ENCODE measurements at regions not wholly inside any gene's neighbourhood (a gene's known extent, or its start where the extent isn't known, plus 50 kb on each side); places are given as distances from the start of the nearest gene placed in this dataset.
A peak's percentile ranks its signal among the peaks of the same experiment; 100 is the strongest.

DNA sequence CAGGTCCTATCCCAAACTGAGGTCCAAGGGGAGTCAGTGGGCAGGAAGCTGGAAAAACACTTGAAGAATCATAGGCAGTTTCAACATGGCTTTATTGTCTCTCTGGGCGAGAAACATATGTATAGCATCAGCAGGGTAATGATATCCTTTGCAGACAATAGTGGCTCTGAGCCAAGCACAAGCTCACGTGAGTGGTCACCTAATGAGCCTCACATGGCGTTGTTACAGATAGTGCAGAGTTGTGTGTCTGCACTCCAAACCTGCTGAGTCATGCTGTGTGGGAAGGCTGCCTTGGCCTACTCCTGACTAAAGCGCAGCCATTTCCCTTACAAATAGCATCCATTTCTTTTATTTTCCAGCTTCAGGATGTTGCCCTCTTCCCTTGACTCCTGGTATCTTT is 105.2 kb upstream of the SYT1 start:
- Histone ChIP-seq H2AK9ac (replicated peaks; ENCODE audit: low read depth, low read length, poor library complexity) (no peak overlapping the region), H4K8ac (ENCODE audit: low read depth in 2 of 2, low read length in 2 of 2) (peak overlapping the region in 1 of 2 experiments; percentile 80; a peak in 2 of 4 replicates), H2AK5ac (ENCODE audit: low read depth, low read length) (no peak overlapping the region; the same call in 1 of the 2 replicates), H3K4me2 (ENCODE audit: low read depth, low read length) (no peak overlapping the region), H3K9me1 (ENCODE audit: insufficient read depth, low read length) (no peaks in the 10 kb centered on the region), H2AFZ (replicated peaks; ENCODE audit: low read length, poor library complexity) (peak overlapping the region; percentile 83), H2BK120ac (ENCODE audit: low read depth, low read length) (peak overlapping the region; percentile 83), H2BK20ac (ENCODE audit: low read depth, low read length) (peak overlapping the region; percentile 6; the same call in 1 of the 2 replicates), H3K4ac (ENCODE audit: low read depth, low read length) (no peak overlapping the region; the same call in 1 of the 2 replicates), H3K79me1 (ENCODE audit: low read depth in 1 of 2, low read length in 2 of 2) (no peaks in the 10 kb centered on the region), H4K91ac (ENCODE audit: insufficient read depth, low read depth, low read length) (0 out of 2 replicates have a peak overlapping the region, but pooled peaks have one; percentile 17), H3K27ac (ENCODE audit: insufficient read depth, low read length) (no peak overlapping the region), H3K27me3 (ENCODE audit: control insufficient read depth, insufficient read depth, low read length) (no peaks in the 10 kb centered on the region), H3K36me3 (ENCODE audit: control insufficient read depth, insufficient read depth, low read length) (no peaks in the 10 kb centered on the region), H3K23ac (ENCODE audit: low read depth, low read length) (no peak overlapping the region), H4K5ac (ENCODE audit: low read depth, low read length) (peak overlapping the region; percentile 21), H2BK5ac (ENCODE audit: low read depth, low read length, poor library complexity, severe bottlenecking) (peak overlapping the region; percentile 51), H4K20me1 (ENCODE audit: insufficient read depth, low read length) (no peaks in the 10 kb centered on the region), H2BK15ac (ENCODE audit: low read depth, low read length) (no peak overlapping the region), H3K18ac (ENCODE audit: low read depth, low read length) (peak overlapping the region; percentile 74; the same call in 1 of the 2 replicates), H3K9ac (ENCODE audit: low read depth, low read length) (no peak overlapping the region), H3K56ac (ENCODE audit: extremely low read depth, insufficient read depth, low read length) (no peak overlapping the region), H3K4me3 (ENCODE audit: insufficient read depth, low read depth, low read length) (no peak overlapping the region), H3K14ac (replicated peaks; ENCODE audit: low read depth, low read length) (peak overlapping the region; percentile 25; the same call in 1 of the 2 replicates), H3K4me1 (ENCODE audit: control insufficient read depth, insufficient read depth, low read length) (no peaks in the 10 kb centered on the region; the same call in 1 of the 2 replicates), H3K9me3 (ENCODE audit: control insufficient read depth, insufficient read depth, low read length) (no peaks in the 10 kb centered on the region)
- CTCF ChIA-PET = interaction anchor here (0.5 kb wide), 1 partner anchor 8 kb away, joined by 3 read pairs; no protein-coding TSS in a partner anchor
- intact Hi-C loops (cut with micrococcal nuclease) = no loop called here
- in situ Hi-C loops (cut with MboI; ENCODE audit: low sequenced_read_pairs) = no loop called here
- DNase-seq = peak; percentile 68
- ATAC-seq (ENCODE audit: low read depth) = no peak; the same call in 1 of the 2 replicates
- dilution Hi-C loops (cut with HindIII; ENCODE audit: low sequenced_read_pairs, unreplicated experiment) = no loop called here
- POLR2A ChIA-PET (ENCODE audit: unreplicated experiment) = no interaction called here
- TF ChIP-seq RFX5 (IDR thresholded peaks at IDR 0.05; ENCODE audit: low read depth, low read length) = no peak
- no peak for TF ChIP-seq SMC3 (IDR thresholded peaks at IDR 0.05; ENCODE audit: low read depth, low read length)
- peak; percentile 95 for TF ChIP-seq NFE2L2 (IDR thresholded peaks at IDR 0.05; ENCODE audit: low read depth, low read length)
- peak; percentile 82 for TF ChIP-seq BHLHE40 (IDR thresholded peaks at IDR 0.05; ENCODE audit: low read depth, low read length)
- no peak for TF ChIP-seq CHD1 (IDR thresholded peaks at IDR 0.05; ENCODE audit: low read depth, low read length)
- TF ChIP-seq MAFK (IDR thresholded peaks at IDR 0.05; ENCODE audit: low read depth, low read length) = peak; percentile 70
- WGBS, 2 experiments (ENCODE audit: extremely low coverage in 2 of 2, insufficient read length in 1 of 2) = 100% methylated on average over 1 of the region's 4 CpGs; no CpG with 5 or more reads in 1 of the 2 experiments
- no TSS peak for BruUV-seq (replicated peaks)
